Lower leg skin (tissue), 3 donors: ENCODE measurements at regions not wholly inside any gene's neighbourhood (a gene's known extent, or its start where the extent isn't known, plus 50 kb on each side); places are given as distances from the start of the nearest gene placed in this dataset.
"Not testable (repeated sequence)": the region's sequence is repeated elsewhere in the genome, so short reads cannot be mapped to it uniquely, and the experiment has no call there.

Experiments
- POLR2A ChIP-seq, 2 donors: fragments of 450-650 bp; IDR thresholded peaks; one replicate each; pipeline ENCODE4 v1.6.1; 2016 to 2017; ENCODE audit warnings: antibody characterized with exemption in 2 of 2, mild to moderate bottlenecking in 1 of 2, moderate library complexity in 1 of 2
- TF ChIP-seq, protein P1 (sequence below), 3 donors: fragments of 450-650 bp; IDR thresholded peaks; one replicate each; pipeline ENCODE4 v1.5.1; 2016; ENCODE audit warnings: antibody characterized with exemption in 3 of 3, mild to moderate bottlenecking in 3 of 3, moderate library complexity in 2 of 3

GRCh38 chr5:20890936-20891335 lies 902.9 kb upstream of the CDH18 start:
- TF ChIP-seq POLR2A (IDR thresholded peaks at IDR 0.05), result not testable (repeated sequence)
- TF ChIP-seq, protein P1, sequence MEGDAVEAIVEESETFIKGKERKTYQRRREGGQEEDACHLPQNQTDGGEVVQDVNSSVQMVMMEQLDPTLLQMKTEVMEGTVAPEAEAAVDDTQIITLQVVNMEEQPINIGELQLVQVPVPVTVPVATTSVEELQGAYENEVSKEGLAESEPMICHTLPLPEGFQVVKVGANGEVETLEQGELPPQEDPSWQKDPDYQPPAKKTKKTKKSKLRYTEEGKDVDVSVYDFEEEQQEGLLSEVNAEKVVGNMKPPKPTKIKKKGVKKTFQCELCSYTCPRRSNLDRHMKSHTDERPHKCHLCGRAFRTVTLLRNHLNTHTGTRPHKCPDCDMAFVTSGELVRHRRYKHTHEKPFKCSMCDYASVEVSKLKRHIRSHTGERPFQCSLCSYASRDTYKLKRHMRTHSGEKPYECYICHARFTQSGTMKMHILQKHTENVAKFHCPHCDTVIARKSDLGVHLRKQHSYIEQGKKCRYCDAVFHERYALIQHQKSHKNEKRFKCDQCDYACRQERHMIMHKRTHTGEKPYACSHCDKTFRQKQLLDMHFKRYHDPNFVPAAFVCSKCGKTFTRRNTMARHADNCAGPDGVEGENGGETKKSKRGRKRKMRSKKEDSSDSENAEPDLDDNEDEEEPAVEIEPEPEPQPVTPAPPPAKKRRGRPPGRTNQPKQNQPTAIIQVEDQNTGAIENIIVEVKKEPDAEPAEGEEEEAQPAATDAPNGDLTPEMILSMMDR (IDR thresholded peaks at IDR 0.05), result not testable (repeated sequence)
